NCI-H1417 (cell line): ENCODE measurements at regions not wholly inside any gene's neighbourhood (a gene's known extent, or its start where the extent isn't known, plus 50 kb on each side); places are given as distances from the start of the nearest gene placed in this dataset.
"Not testable (repeated sequence)": the region's sequence is repeated elsewhere in the genome, so short reads cannot be mapped to it uniquely, and the experiment has no call there.

Experiments used
- DNase-seq, 3 experiments: peaks; one replicate each; lab custom pipeline; 2025; lab: John Stamatoyannopoulos, UW

DNA sequence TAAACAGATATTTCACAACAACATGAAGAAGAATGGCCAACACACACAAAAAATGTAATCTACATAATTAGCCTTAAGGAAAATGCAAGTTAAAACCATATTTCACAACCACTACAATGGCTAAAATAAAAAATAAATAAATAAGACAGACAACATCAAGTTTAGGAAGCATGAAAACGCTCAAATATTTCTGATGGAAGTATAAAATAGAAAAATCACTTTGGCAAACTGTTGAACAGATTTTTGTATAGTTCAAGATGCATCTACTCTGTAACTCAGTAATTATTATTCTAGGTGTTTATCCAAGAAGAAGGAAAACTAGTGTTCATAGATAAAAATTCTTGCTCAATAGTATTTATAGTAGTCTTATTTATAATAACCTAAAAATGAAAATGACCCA, 1410.1 kb upstream of the ADGRB3 start:
- DNase-seq = no peak

DNA sequence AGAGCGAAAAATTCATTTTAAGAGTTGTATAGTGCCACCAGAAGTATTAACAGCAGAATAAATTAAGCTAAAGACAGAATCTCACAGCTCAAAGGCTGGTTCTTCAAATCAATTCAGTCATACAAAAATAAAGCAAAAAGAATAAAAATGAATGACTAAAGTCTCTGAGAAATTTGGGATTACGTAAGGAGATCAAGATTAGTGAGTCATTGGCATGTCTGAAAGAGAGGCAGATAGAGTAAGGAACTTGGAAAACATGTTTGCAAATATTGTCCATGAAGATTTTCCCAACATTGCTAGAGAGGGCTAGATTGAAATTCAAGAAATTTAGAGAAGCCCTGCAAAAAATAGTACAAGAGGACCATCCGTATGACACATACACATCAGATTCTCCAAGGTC, 1413.9 kb upstream of the ADGRB3 start:
- no peak for DNase-seq

DNA sequence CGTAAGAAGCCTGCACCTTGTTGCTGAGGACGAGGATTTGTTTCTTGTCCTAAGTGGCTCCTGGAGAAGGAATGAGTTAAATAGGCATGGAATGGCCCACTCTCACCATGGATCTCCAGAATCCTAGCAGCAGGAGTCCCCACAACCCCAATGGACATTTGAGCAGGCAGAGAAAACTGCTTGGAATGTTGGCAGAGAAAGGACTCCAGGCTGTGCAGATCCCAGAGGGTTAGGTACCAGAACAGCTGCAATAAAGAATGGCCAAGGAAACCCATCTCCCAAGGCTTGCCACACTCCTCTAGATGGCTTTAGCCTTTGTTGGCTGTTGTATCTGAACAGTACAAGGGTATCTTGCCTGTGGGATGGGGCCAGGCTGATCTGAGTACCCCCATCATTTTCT, 1415.7 kb upstream of the ADGRB3 start:
- DNase-seq = no peak

DNA sequence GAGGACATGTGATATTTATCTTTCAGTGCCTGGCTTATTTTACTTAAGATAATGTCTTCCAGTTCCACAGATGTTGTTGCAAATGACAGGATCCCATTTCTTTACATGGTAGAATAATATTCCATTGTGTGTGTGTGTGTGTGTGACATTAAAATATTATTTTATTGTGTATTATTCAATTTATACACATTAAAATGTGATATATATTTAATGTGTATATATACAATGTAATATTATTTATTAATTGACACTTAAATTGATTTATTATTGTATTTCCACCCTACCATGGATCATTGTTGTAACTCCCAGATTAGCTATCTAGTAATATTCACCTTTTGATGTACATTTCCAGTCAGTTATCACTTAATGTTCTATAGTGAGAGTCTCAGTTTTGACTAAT, 1422.5 kb upstream of the ADGRB3 start:
- DNase-seq = no peak

DNA sequence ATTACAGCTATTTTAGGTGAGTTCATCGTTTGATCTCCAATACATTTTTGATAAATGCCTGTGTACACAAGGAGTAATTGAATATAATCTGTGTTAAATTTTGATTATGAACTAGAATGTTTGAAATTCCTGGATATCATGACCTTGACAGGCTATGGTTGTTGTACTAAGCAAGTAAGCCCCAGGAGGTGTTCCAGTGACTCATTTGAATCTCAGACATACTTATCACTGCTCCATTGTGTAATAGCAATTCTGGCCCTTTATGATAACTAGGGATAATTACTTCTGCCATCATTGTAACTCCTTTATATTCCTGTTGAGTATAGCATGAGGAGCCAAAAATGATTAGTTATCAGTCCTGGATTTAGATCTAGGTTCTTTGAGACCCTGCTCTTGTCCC, 1424.6 kb upstream of the ADGRB3 start:
- DNase-seq = peak in 1 of 3 experiments; percentile 6

DNA sequence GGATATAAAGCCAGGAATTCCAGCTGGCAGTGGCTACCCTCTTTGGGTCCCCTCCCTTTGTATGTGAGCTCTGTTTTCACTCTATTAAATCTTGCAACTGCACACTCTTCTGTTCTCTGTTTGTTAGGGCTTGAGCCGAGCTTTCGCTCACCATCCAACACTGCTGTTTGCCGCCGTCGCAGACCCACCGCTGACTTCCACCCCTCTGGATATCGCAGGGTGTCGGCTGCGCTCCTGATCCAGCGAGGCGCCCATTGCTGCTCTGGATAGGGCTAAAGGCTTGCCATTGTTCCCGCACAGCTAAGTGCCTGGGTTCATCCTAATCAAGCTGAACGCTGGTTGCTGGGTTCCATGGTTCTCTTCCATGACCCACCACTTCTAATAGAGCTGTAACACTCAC, 1433.5 kb upstream of the ADGRB3 start:
- no peak for DNase-seq

DNA sequence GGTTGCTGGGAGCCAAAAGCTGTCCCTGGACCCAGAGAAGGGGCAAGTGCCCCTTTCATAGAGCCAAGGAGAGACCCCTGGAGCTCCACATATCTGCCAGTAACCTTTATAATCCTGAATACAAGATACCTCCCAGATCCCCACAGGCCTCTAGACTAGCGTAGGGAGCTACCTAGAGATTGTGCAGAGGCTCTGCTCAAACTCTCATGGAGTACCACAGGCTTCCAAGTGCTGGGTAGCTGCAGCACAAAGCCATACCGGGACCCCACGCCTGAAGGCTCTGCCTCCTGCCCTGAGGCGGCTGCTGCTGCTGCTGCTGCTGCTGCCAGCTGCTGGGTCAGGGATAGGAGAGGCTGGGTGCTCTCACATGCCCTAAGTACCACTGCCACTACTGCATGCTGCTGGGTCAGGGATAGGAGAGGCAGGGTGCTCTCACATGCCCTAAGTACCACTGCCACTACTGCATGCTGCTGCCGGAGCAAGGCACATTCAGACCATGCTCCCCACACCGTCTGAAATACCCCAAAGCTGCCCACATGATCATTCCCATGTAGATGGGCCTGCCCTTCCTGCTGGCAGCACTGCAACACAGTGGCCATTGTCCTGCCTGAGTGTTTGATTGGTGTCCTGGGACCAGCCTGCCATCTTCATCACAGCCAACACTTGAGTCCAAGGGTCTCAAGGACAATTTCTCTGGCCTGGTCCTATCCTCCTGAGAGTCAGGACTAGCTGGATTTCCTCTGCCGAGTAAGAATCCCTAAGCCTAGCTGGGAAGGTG, 1434.3 kb upstream of the ADGRB3 start:
- DNase-seq = no peak

DNA sequence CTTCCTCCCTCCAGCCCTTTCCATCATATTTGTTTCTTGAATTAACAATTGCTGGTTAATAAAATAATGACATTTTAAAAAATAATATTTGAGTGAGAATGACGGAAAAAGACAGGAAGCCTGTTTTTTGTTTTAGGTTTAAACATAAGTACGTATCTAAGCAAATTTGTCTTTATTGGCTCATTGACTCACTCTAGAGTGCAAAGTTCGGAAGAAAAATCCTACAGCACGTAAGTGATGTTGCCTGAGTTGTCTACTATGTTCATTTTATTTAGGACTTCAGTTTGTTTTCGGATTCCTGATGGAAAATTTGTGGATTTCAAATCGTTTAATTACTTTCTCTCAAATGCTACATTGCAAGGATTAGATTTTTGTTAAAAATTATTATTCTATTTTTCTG, 1435.7 kb upstream of the ADGRB3 start:
- no peak for DNase-seq

DNA sequence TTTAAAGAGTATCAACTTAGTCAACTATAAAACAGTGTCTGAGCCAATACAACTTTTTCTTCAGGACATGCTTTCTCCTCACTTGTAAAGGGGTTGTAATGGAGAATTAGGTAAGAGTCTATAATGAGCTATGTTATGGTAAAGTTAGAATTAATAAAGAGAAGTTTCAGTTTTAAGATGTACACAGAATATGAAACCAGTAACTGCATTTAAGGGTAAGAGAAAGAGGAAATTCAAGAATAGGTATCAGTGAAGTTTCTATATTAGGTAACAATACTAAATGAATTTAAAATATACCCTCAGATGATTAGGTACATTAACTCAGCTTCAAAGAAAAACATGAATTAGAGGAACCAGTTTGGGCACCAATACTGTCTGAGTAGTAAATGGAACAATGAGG, 1444.3 kb upstream of the ADGRB3 start:
- DNase-seq = no peak

DNA sequence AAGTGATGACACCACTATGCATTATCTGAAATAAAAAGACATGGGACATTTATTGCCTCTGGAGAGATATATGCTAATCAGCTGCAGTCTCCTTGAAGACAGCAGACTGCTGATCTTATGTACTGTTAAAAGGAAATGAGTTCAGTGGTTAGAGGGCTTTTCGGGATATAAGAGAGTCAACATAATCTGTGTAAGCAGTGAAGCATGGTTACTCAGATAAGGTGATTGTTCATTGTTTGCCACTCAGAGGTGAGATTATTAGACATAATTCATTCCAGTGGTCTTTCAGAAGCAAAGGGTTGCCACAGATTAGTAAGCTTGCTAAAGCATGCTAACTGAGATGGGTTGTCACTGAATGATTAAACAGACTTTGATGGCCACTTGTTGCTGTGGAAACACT, 1450.7 kb upstream of the ADGRB3 start:
- DNase-seq = no peak

DNA sequence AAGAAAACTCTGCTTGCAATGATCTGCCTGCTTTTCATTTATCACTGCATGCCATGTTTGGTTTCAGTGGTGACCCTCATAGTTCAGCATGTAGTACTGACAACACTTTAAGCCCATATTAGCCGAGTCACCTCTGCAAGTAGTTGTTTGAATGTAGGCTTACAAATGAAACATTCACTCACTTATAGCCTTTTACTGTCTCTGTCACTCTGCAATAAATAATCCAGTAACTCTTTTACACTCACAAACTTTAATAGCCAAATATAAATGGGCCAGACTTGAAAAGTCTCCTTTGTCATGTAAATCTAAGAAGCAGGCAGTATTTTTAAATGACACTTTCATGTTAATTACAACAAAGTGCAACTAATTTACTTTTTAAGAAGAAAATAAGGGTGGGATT, 1460.0 kb upstream of the ADGRB3 start:
- peak in 1 of 3 experiments; percentile 10 for DNase-seq

DNA sequence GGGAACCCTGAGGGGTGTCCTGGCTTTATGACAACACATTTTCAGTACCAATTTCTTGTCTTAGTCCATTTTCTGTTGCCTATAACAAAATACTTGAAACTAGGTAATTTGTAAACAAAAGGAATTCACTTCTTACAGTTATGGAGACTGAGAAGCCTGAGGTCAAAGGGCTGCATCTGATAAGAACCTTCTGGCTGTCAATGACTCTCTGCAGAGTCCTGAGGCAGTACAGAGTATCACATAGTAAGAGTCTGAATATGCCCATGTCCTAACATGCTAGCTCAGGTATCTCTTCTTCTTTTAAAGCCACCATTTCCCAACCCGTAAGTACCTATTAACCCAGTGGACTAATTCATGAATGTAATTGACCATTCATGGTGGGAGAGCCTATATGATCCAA, 1458.6 kb upstream of the EYS start:
- no peak for DNase-seq

DNA sequence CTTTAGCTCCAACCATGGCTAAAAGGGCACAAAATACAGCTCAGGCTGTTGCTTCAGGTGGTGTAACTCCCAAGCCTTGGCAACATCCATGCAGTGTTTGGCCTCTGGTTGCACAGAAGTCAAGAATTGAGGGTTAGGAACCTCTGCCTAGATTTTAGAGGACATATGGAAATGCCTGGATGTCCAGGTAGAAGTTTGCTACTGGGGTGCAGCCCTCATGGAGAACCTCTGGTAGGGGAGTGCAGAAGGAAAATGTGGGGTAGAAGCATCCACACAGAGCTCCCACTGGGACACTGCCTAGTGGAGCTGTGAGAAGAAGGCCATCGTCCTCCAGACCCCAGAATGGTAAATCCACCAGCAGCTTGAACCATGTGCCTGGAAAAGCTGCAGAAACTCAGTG, 1453.8 kb upstream of the EYS start:
- no peak for DNase-seq

DNA sequence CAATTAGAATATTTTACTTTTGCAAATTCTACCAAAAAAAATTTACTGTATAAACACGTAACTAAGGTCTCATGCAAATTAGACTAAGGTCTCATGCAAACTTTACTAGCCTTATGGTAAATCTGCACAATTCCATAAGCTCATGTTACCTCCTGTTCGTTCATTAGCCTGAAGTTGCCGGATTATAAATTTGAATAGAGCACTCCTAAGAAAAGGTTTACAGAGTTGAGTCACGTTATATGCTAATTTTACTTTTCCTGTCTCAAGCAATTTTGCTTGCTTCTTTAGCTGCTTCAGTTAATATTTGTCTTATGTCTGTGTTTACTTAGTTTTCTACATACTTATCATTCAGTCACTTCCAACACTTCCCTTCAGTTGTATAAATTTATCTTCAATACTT, 1434.0 kb upstream of the EYS start:
- DNase-seq = no peak

DNA sequence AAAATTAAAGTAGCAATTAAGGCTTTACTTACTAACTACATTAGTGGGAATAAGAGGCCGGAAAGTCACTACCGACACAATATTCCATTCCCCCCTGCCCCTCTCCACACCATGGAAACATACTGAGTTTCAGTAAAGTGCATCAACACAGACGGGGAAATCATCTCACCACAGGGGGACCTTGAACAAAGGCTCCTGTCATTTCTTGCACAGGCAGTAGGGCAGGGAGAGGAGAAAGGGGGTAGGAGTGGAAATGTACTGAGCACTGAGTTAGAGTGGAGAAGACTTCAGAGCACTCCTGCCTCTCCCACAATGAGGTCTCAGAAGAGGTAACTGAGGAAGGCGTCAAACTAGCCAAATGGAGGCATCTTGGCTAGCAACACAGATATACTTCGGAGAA, 1426.9 kb upstream of the EYS start:
- DNase-seq = no peak

DNA sequence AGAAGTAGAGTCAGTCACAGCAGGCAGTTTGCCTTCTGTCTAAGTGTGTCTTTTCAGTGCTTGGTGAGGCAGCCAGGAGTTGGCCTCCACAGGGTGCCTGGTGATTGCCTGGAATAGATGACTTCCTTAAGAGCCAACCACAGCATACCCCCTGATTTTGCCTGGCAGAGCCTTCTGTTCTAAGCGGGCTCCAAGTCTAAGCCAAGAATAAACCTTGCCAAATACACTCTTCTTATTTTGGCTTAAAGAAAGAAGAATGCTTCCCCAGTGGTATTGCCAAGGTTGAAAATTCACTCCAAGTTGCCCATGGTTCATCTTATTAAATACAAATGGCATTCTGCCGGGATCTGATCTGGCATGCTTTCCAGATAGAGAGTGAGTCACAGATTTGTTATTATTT, 1424.8 kb upstream of the EYS start:
- DNase-seq = no peak

DNA sequence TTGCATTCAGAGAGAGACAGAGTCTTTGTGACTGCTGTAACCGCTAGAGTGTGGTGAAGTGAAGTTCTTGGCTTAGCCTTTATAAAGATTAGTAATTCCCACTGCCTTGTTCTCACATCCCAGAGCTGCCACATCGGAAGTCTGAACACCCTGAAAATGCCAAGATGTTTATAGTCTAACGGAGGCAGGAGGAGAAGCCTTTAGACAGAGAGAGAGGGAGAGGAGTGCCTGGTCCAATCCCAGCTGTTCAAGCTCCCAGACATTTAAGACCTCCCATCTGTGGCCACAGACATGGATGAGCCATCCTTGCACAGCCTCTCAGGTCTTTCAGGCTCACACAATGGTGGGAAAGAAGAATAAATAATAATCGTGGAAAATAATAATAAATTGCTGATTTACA, 1422.8 kb upstream of the EYS start:
- no peak for DNase-seq

DNA sequence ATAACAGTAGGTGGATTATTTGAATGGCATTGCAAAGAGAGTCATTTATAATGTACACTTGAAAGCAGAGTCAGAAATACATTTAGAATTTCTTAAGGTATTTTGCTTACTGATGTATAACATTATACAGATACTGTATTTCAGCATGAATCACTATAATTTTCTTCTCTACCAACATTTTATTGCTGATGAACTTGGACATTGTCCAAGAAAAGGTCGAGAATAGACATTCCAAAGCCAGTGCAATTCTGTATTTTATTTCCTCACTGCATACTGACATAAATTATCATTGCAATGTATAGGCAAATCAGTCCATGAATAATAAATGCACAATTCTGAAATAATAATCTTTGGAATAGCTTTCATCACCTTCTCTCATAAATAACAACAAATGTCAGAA, 1420.0 kb upstream of the EYS start:
- no peak for DNase-seq

DNA sequence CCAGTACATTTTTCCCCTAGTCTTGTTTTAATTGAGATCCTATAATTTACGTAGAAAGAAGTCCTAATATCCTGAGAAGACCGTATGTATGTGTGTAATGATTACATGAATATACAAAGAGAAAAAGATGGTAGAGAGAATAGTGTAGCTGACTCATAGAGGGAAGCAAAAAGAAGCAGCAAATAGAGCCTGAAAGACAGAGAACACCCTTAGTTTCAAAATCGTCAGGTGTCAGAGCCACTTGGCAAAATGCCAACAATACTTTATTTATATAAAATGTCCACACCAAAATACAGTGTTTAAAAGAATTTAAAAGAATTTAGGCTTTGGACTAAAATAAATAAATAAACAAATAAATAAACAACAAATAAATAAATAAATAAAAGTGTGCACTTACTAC, 1414.1 kb upstream of the EYS start:
- DNase-seq = no peak

DNA sequence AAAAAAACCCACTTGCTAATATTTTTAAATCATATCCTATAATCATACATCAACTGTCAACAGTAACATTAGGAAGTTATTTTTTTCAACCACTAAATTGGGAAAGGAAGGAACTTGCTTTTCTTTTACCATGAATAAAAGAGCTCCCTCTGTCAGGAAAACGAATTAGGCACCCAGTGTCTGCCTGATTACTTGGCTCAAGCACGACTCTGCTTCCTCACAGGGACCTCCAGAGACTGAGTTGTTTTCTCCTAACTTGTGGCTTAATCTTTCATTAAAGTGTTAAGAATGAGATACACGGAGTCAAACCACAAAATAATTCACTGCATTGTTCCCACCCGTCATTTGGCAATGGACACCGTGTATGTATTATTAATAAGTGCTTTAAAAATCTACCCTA, 1405.1 kb upstream of the EYS start:
- no peak for DNase-seq

DNA sequence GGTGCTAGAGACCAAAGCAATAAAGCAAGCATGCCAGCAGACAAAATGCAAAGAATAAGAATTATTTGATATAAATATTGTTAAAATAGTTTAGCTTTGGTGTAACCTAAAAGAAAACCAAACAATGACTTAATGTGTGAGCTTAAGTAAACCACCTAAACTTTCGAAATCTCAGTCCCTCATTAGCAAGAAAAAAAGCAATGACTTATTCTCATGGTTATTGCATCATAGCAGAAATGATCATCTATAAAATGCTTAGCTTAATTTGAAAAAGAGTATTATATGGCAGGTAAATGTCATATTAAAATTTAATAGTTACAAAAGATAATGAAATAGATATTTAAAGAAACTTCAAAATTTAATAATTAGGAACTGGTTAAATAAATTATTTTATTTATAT, 1395.7 kb upstream of the EYS start:
- no peak for DNase-seq

DNA sequence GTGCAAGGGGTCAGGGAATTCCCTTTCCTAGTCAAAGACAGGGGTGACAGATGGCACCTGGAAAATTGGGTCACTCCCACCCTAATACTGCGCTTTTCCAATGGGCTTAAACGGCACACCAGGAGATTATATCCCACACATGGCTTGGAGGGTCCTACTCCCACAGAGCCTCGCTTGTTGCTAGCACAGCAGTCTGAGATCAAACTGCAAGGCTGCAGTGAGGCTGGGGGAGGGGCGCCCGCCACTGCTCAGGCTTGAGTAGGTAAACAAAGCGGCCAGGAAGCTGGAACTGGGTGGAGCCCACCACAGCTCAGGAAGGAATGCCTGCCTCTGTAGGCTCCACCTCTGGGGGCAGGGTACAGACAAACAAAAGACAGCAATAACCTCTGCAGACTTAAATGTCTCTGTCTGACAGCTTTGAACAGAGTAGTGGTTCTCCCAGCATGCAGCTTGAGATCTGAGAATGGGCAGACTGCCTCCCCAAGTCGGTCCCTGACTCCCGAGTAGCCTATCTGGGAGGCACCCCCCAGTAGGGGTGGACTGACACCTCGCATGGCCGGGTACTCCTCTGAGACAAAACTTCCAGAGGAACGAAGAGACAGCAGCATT, 1388.7 kb upstream of the EYS start:
- DNase-seq = not testable (repeated sequence)

DNA sequence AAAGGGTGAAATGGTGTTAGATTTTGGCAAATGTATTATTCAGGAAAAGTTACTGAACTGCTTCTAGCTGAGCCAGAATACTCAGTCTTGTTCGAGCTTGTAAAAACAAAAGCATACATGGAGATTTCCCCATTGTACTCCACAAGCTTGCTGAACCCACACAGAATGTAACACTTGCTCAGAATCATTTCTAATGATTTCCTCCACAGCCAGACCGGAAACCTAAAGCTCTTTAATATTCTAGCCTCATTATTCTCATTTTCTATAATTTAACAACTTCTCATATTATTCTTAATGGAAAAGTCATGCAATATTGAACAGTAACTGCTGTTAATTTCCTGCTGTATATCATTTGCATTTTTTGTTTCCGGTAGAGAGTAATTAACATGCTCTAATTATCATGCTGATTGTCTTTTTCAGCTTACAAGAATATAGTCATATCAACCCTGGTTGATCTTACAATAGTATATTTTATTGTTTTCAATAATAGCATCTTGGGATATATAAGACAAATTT, 1387.5 kb upstream of the EYS start:
- no peak for DNase-seq

DNA sequence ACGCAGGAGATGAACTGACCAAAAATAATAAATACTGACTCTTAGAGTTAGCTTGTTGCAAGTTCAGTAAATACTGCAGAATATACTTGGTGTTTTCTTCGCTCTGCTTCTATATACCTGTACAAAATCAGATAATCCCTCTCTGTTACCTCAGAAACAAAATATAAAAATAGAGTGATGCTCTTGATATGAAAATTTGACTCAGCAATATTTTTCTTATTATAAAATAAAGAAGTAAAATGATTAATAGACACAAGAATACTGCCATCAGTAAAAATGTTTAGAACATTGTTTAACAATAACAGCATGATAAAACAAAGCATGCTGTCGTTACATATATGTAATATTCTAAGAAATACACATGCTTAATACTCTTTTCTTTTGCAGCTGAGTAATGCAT, 1366.9 kb upstream of the EYS start:
- DNase-seq = no peak
